Activated T-helper 1 cell treated with anti-CD3 and anti-CD28 coated beads, Interleukin-2, amount 50 U/mL, for 16 hours (primary cell): ENCODE measurements at regions not wholly inside any gene's neighbourhood (a gene's known extent, or its start where the extent isn't known, plus 50 kb on each side); places are given as distances from the start of the nearest gene placed in this dataset.
"Not testable (repeated sequence)": the region's sequence is repeated elsewhere in the genome, so short reads cannot be mapped to it uniquely, and the experiment has no call there.

Source experiments
- DNase-seq, 2 donors: peaks; one replicate each; pipeline ENCODE4 v3.0.0-alpha.2; 2020; ENCODE audit warnings: low read depth in 1 of 2, low spot score in 1 of 2

DNA sequence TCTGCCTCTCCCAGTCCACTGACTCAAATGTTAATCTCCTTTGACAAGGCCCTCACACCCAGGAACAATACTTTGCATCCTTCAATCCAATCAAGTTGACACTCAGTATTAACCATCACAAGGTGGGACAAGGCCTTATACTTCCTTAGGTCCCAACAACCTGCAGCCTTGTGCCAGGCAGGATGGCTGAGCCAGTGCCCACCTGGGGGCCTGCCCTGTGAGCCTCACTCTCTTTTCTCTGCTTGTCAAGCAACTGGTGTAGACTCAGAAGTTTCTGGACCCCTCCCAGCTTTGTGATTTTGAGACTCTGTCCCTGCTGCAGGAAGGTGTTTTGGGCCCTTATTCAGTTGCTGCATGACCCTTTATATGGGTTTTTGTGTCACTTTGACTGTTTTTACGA, 310.0 kb upstream of the C1orf174 start:
- no peak for DNase-seq

DNA sequence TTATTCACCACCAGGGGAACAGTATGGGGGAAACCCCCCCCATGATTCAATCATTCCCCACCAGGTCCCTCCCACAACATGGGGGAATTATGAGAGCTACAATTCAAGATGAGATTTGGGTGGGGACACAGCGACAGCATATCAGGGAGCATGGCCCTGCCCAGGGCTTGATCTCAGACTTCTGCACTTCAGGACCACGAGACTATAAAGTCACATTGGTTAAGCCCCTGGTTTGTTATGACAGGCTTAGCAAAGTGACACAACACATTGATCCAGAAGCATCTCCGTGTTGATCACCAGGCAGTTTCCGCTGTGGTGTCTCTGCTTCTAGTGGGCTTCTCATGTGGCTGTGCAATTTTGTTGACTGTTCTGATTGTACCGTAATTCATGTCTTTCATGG, 312.7 kb upstream of the C1orf174 start:
- DNase-seq, result no peak

DNA sequence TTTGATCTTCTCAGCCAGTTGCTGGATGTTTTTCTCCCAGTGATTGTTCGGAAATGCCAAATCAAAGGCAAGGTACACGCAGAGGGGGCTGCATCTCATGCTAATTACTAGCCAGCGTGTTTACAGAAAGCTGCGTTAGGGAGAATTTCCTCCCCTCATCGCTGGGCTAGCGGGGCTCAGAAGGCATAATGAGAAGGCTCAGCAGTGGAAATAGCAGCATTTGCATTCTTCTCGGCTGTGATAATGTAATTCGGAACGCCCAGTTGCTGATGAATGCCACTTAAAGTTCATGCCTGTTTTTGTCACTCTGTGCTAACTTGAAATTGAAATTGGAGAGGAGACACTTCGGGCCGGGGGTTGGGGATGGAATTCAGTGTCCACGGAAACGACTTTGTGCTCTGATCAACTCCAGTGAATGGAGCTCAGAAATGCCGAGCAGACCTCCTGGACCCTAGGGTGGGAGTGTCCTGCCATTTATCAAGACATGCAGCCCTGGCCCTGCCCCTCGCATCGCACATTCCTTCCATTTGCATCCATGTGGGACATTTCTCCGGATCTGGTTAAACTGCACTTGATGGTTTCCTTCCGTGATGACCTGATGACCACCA, 313.4 kb upstream of the C1orf174 start:
- DNase-seq, result no peak

DNA sequence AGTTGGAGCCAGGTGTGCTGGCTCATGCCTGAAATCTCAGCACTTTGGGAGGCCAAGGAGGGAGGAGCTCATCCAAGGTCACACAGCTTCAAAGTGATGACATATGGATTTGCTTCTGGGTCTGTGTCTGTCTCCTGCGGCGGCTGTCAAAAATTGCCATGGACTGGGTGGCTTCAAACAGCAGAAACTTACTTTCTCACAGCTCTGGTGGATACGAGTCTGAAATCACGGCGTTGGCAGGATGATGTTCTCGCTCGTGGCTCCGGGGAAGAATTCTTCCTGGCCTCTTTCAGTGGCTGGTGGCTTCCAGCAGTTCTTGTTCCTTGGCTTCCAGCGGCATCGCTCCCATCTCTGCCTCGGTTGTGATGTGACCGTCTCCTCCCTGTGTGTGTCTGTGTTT, 314.8 kb upstream of the C1orf174 start:
- DNase-seq, result no peak

DNA sequence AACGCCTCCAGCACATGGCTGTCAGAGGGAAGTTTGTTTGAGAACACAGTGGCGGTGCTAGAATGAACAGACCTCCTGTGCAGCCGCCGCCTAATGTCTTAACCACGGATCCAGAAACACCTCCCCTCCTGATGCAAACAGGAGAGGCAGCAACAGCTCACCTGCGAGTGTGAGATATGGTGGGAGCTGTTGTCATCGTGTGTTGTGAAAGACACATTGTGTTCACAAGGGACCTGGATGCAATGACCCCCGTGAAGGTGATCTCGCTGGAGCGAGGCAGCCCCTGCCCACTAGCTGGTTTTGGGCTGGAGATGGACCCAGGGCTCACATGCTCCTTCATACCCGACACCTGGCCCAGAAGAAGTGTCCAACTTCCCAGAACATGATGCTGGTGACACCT, 315.3 kb upstream of the C1orf174 start:
- DNase-seq, result no peak

DNA sequence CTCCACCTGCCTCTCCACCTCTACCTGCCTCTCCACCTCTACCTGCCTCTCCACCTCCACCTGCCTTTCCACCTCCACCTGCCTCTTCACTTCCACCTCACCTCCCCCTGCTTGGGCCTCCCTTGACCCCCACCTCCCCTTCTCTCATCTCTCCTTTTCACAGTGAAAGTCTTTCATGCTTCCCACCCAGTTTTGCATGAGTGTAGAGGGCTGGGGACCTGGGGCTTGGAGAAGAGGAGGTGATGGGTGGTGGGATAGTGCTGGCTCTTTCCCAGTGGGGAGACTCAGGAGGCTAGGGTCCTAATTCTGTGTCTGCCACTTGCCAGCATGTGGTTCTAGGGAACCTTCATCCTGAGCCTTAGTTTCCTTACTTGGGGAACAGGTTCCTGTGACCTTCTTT, 316.2 kb upstream of the C1orf174 start:
- DNase-seq, result no peak

- no peak for DNase-seq
These were observed 318.5 kb upstream of the C1orf174 start for GRCh38 chr1:4218619-4219018.

GRCh38 chr1:4219111-4219510, 319.0 kb upstream of the C1orf174 start:
- no peak for DNase-seq

DNA sequence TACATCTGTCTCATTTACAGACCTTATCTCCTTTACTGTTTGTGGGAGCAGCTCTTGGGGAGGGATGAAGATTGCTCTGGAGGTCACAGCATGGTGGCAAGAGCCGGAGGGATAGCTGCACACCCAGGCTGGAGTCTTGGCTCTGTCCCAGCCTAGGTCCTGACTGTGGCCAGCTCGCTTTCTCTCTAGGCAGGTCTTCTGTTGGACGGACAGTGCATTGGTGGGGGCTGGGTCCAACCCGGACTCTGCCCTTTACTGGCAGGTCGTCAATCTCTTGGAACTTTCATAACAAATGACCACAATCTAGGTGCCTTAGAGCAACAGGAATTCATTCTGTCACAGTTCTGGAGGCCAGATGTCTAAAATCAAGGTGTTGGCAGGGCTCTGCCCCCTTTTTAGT, 319.8 kb upstream of the C1orf174 start:
- DNase-seq, result no peak

GRCh38 chr1:4220362-4220761, 320.3 kb upstream of the C1orf174 start:
- no peak for DNase-seq

DNA sequence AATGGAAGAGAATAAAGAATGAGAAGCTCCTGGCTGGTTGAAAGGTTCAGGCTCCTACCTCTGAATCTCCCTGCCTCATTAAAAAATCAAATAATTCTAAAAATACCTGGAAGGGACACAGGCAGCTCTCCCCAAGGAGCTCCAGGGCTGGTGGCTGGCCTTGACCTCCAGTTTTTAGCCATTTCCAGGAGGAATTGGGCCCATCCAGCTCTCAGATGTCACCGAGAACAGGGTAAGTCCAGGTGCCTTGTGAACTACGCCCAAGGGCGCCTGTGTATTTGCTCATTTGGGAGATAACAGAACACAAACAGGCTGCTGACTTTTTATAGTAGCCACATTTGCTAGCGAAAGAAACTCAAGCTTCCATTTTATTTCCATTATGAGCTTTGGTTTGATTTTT, 321.0 kb upstream of the C1orf174 start:
- no peak for DNase-seq

DNA sequence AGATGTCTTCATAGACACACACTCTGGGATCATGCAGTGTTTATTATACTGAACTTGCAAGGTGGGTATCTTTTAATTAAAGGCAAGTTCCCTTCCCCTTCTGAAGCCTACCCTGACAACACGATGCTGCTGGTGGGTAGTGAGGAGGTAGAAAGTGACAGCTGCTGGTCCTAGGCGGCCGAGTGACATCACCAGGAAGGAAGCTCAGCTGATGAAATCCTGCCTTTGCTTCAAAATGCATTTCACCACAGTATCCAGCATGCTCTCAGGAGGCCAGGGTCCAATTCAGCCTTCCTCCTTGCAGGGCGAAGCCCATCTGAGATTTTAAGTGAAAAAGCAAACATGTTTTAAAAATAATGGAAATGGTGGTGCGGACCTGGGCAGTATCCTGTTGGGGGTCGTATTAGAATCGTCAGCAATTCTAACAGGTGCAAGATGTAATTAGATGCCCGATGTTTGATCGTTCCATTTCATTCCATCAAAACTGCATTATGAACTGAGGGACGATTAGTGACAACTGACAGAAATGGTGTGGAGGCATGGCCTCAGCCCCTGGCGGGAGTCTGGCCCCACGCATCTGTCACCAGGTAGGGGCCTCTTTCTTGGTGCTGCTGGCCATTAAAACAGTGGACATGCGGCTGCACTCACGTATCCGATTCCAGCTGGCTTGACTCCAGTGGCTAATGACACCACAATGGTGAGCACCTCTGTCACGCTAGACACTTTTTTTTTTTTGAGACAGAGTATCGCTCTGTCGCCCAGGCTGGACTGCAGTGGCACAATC, 324.8 kb upstream of the C1orf174 start:
- DNase-seq, result no peak

DNA sequence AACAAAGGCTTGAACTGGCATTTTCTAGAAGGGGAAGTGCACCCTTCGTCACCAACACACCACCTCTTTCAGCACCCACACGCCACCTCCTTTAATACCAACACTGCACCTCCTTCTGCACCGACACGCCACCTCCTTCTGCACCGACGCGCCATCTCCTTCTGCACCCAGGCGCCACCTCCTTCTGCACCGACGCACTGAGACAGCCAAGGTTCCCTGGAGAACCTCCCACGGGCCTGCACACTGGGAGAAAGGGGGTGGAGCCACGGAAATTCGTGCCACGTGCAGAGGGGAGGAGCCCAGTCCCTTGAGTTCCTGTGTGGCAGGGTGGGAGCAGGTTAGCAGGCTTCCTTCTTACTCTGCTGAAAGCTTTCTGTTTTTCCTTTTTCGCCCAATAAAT, 327.9 kb upstream of the C1orf174 start:
- no peak for DNase-seq

DNA sequence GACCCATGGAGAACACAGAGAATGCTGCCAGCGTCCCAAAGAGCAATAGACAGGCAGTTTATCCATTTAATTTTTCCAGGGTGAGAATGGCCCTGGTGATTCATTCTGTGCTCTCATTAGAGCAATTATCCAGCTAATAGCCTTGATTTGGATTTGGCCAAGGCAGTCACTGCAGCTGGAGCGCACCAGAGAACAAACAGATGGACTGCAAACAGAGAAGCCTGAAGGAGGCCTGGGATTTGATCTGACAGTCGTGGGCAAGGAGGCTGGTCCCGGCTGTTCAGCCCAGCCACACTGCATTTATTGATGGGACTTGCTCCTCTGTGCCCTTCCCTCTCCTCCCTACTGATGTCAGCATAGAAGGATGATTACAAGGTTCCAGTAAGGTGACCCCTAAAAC, 353.9 kb upstream of the C1orf174 start:
- no peak for DNase-seq

- no peak for DNase-seq
These were observed 356.3 kb upstream of the C1orf174 start for GRCh38 chr1:4256351-4256750.

GRCh38 chr1:4258146-4258777, 358.2 kb upstream of the C1orf174 start:
- DNase-seq, result not testable (repeated sequence)

DNA sequence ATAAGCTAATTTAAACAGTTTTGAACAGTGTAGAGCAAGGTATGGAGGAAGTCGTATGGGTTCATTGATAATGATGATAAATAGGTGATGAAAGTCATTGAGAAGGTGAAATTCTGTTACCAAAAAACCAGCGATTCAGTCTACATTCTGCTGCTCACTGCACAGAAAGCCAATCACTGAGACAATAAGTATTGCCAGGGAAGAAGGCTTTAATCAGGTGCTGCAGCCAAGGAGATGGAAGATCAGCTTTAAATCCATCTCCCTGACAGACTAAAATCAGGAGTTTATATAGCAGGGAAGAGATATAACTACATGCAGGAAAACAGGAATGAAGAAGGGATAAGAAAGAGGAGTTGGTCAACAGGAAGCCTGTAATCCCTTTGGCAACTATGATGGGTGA, 361.3 kb upstream of the C1orf174 start:
- DNase-seq, result no peak

DNA sequence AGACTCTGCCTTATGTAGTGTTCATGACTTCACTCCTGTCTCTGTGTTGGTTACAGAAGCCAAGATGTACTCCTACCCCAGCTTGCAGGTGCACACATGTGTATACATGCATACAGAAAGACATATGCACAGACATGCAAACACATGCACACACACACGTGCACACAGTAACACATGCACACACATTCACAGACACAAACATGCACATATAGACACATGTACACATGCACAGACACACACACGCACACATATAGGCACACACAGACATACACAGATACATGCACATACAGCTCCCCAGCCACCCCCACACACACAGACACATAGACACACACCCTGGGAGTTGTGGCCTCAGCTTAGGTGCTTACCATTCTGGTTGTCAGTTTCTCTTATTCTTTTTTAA, 362.6 kb upstream of the C1orf174 start:
- no peak for DNase-seq

GRCh38 chr1:4263699-4264098, 363.6 kb upstream of the C1orf174 start:
- no peak for DNase-seq

- no peak for DNase-seq
These were observed 365.8 kb upstream of the C1orf174 start for GRCh38 chr1:4265836-4266235.

GRCh38 chr1:4267381-4268261, 367.5 kb upstream of the C1orf174 start:
- DNase-seq, result no peak
